ENCODE measurements at regions not wholly inside any gene's neighbourhood (a gene's known extent, or its start where the extent isn't known, plus 50 kb on each side); places are given as distances from the start of the nearest gene placed in this dataset.

DNA sequence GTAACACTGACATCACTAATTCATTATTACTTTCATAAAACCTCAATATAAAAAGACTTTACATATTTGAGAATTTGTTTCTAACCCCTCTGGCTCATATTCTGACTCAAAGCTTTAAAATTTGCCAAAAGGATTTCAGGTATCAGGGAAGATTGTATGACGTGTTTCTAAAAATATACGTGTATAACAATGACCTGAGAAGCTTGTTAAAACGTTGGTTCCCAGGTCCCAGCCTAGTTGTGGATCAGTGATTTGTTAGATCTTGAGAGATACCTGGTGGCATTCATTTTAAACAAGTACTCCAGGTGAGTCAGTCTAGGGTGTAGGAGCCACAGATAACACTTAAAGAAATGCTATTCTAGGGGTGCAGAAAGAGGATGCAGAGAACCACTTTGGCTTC, 1096.8 kb upstream of the NXPH2 start:
- Histone ChIP-seq H3K4me3 (no peak overlapping the region), H3K27ac (ENCODE audit: low read depth in 1 of 2, low read length in 1 of 2) (no peak overlapping the region), H3K27me3 (ENCODE audit: control insufficient read depth in 3 of 3, insufficient read depth in 3 of 3, low read length in 2 of 3) (no peaks in the 10 kb centered on the region), H3K36me3 (ENCODE audit: control insufficient read depth in 4 of 4, insufficient read depth in 4 of 4, low read length in 4 of 4) (no peaks in the 10 kb centered on the region), H3K4me1 (ENCODE audit: control insufficient read depth in 5 of 5, insufficient read depth in 5 of 5, low read length in 5 of 5) (no peaks in the 10 kb centered on the region), H3K9ac (ENCODE audit: insufficient read depth in 1 of 2, low read length in 2 of 2) (no peak overlapping the region), H3K9me3 (ENCODE audit: control insufficient read depth in 4 of 4, insufficient read depth in 3 of 4, low read length in 3 of 4) (no peaks in the 10 kb centered on the region)
- ATAC-seq (ENCODE audit: insufficient read depth, low FRiP score) = no peak
- TF ChIP-seq CTCF (IDR thresholded peaks at IDR 0.05; ENCODE audit: control extremely low read depth, extremely low read depth) = no peak
- DNase-seq = no peak
- whole genome bisulfite sequencing, 2 donors = 76 to 84% methylated on average over 3 of the region's 3 CpGs

DNA sequence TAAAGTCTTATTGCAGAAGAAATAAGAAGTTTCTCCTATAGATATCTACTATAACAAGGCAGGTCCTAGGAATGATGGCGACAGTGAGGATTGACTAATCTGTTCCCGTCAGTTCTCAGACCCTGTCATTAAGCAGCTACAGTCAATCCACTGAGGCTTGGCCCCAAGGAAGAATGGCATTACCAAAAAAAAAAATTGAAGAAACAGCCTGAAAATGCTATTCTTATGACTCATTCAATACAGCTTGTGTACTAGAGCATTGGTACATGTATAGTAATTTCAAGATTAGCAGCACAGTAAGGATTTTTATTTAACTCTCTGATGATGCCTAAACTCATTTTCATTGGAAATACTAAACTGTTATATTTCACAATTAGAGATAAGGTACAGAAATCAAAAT, 1096.1 kb upstream of the NXPH2 start:
- TF ChIP-seq CTCF (IDR thresholded peaks at IDR 0.05; ENCODE audit: control extremely low read depth, extremely low read depth) = no peak
- Histone ChIP-seq H3K4me3 (no peak overlapping the region), H3K27ac (ENCODE audit: low read depth in 1 of 2, low read length in 1 of 2) (no peak overlapping the region), H3K9ac (ENCODE audit: insufficient read depth in 1 of 2, low read length in 2 of 2) (no peak overlapping the region), H3K4me1 (ENCODE audit: control insufficient read depth in 5 of 5, insufficient read depth in 5 of 5, low read length in 5 of 5) (no peaks in the 10 kb centered on the region), H3K9me3 (ENCODE audit: control insufficient read depth in 4 of 4, insufficient read depth in 3 of 4, low read length in 3 of 4) (no peaks in the 10 kb centered on the region), H3K36me3 (ENCODE audit: control insufficient read depth in 4 of 4, insufficient read depth in 4 of 4, low read length in 4 of 4) (no peaks in the 10 kb centered on the region), H3K27me3 (ENCODE audit: control insufficient read depth in 3 of 3, insufficient read depth in 3 of 3, low read length in 2 of 3) (no peaks in the 10 kb centered on the region)
- DNase-seq (no peak), ATAC-seq (ENCODE audit: insufficient read depth, low FRiP score) (no peak)
- WGBS, 2 donors = 87 to 93% methylated on average over 2 of the region's 2 CpGs

GRCh38 chr2:139872503-139872902, 1092.3 kb upstream of the NXPH2 start:
- no peaks in the 10 kb centered on the region for H3K36me3 ChIP-seq (ENCODE audit: control insufficient read depth in 4 of 4, insufficient read depth in 4 of 4, low read length in 4 of 4)
- H3K4me1 ChIP-seq (ENCODE audit: control insufficient read depth in 5 of 5, insufficient read depth in 5 of 5, low read length in 5 of 5) = no peaks in the 10 kb centered on the region
- no peaks in the 10 kb centered on the region for H3K9me3 ChIP-seq (ENCODE audit: control insufficient read depth in 4 of 4, insufficient read depth in 3 of 4, low read length in 3 of 4)
- DNase-seq = no peak
- H3K27ac ChIP-seq (ENCODE audit: low read depth in 1 of 2, low read length in 1 of 2) = no peak overlapping the region
- H3K27me3 ChIP-seq (ENCODE audit: control insufficient read depth in 3 of 3, insufficient read depth in 3 of 3, low read length in 2 of 3) = no peaks in the 10 kb centered on the region
- H3K4me3 ChIP-seq = no peak overlapping the region
- WGBS, 2 donors = 89 to 91% methylated on average over 4 of the region's 4 CpGs
- TF ChIP-seq CTCF (IDR thresholded peaks at IDR 0.05; ENCODE audit: control extremely low read depth, extremely low read depth) = no peak
- H3K9ac ChIP-seq (ENCODE audit: insufficient read depth in 1 of 2, low read length in 2 of 2) = no peak overlapping the region
- no peak for ATAC-seq (ENCODE audit: insufficient read depth, low FRiP score)

DNA sequence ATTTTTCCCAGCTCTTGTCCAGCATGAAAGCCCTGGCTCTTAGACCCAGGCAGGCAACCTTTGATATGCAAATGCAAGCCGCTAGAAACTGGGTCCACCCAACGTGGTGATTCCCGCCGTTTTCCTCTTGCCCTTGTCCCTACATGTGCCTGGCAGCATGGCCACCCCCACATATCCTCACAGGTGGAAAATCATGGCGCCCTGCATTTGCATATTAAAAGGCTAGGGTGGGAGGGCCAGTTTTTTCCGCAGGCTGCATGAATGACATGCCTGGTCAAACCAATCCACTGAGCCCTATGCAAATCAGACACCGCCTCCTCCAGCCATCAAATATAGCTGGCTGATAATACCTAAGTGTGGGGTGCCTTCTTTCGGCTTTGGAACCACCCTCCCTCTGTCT, 1091.8 kb upstream of the NXPH2 start:
- no peak overlapping the region for H3K27ac ChIP-seq (ENCODE audit: low read depth in 1 of 2, low read length in 1 of 2)
- H3K9me3 ChIP-seq (ENCODE audit: control insufficient read depth in 4 of 4, insufficient read depth in 3 of 4, low read length in 3 of 4) = no peaks in the 10 kb centered on the region
- no peaks in the 10 kb centered on the region for H3K4me1 ChIP-seq (ENCODE audit: control insufficient read depth in 5 of 5, insufficient read depth in 5 of 5, low read length in 5 of 5)
- no peak overlapping the region for H3K9ac ChIP-seq (ENCODE audit: insufficient read depth in 1 of 2, low read length in 2 of 2)
- H3K4me3 ChIP-seq = no peak overlapping the region
- DNase-seq (no peak), ATAC-seq (ENCODE audit: insufficient read depth, low FRiP score) (no peak)
- no peak for TF ChIP-seq CTCF (IDR thresholded peaks at IDR 0.05; ENCODE audit: control extremely low read depth, extremely low read depth)
- no peaks in the 10 kb centered on the region for H3K36me3 ChIP-seq (ENCODE audit: control insufficient read depth in 4 of 4, insufficient read depth in 4 of 4, low read length in 4 of 4)
- no peaks in the 10 kb centered on the region for H3K27me3 ChIP-seq (ENCODE audit: control insufficient read depth in 3 of 3, insufficient read depth in 3 of 3, low read length in 2 of 3)
- 89 to 91% methylated on average over 8 of the region's 8 CpGs for WGBS, 2 donors

Measured in lung (tissue), 11 donors.